H9 (cell line): ENCODE measurements at regions not wholly inside any gene's neighbourhood (a gene's known extent, or its start where the extent isn't known, plus 50 kb on each side); places are given as distances from the start of the nearest gene placed in this dataset.

Experiments
- DNase-seq: peaks from one replicate; pipeline ENCODE4 v3.0.0-alpha.2; 2017
- H2AFZ ChIP-seq: one replicate; pipeline ENCODE4 v1.6.1; 2013; ENCODE audit warnings: mild to moderate bottlenecking, low read length, control low read depth, moderate library complexity
- H2AK5ac ChIP-seq: 2 replicates; pipeline ENCODE4 v1.6.1; 2013; ENCODE audit warnings: low read length, control low read depth, mixed read lengths; ENCODE audit not compliant: insufficient read length
- H2BK120ac ChIP-seq: one replicate; pipeline ENCODE4 v1.6.1; 2013; ENCODE audit warnings: low read depth, mild to moderate bottlenecking, low read length, control low read depth, inconsistent platforms; ENCODE audit not compliant: poor library complexity, severe bottlenecking
- H2BK12ac ChIP-seq: 2 replicates; pipeline ENCODE4 v1.6.1; 2013; ENCODE audit warnings: low read length, control low read depth, mixed read lengths, low read depth; ENCODE audit not compliant: insufficient read length
- H2BK15ac ChIP-seq: 2 replicates; pipeline ENCODE4 v1.6.1; 2013; ENCODE audit warnings: low read depth, low read length, control low read depth
- H2BK20ac ChIP-seq: one replicate; pipeline ENCODE4 v1.6.1; 2013; ENCODE audit warnings: low read depth, mild to moderate bottlenecking, low read length, control low read depth, inconsistent platforms; ENCODE audit not compliant: poor library complexity, severe bottlenecking
- H2BK5ac ChIP-seq: 2 replicates; pipeline ENCODE4 v1.6.1; 2013; ENCODE audit warnings: low read length, control low read depth, mixed read lengths; ENCODE audit not compliant: insufficient read length
- H3K14ac ChIP-seq: 2 replicates; pipeline ENCODE4 v1.6.1; 2013; ENCODE audit warnings: low read length, control low read depth; ENCODE audit not compliant: insufficient read depth
- H3K18ac ChIP-seq: 2 replicates; pipeline ENCODE4 v1.6.1; 2013; ENCODE audit warnings: low read depth, mild to moderate bottlenecking, mixed read lengths, low read length, control low read depth; ENCODE audit not compliant: insufficient read length
- H3K23ac ChIP-seq: 2 replicates; pipeline ENCODE4 v1.6.1; 2013; ENCODE audit warnings: low read length, control low read depth, mixed read lengths, low read depth; ENCODE audit not compliant: insufficient read length
- H3K23me2 ChIP-seq: 2 replicates; pipeline ENCODE4 v1.6.1; 2013; ENCODE audit warnings: low read depth, mild to moderate bottlenecking, mixed read lengths, low read length, control low read depth; ENCODE audit not compliant: insufficient read length, poor library complexity, severe bottlenecking
- H3K27ac ChIP-seq: 2 replicates; pipeline ENCODE4 v1.5.1; 2013; ENCODE audit warnings: low read length, control low read depth, mixed read lengths, low read depth; ENCODE audit not compliant: insufficient read length
- H3K27me3 ChIP-seq: 2 replicates; pipeline ENCODE4 v1.6.1; 2013; ENCODE audit warnings: low read length, control low read depth, inconsistent platforms; ENCODE audit not compliant: insufficient read depth
- H3K4ac ChIP-seq: 2 replicates; pipeline ENCODE4 v1.6.1; 2013; ENCODE audit warnings: low read depth, mild to moderate bottlenecking, control low read depth, inconsistent platforms, low read length, moderate library complexity
- H3K4me1 ChIP-seq: 2 replicates; pipeline ENCODE4 v1.6.1; 2013; ENCODE audit warnings: low read length, control low read depth, inconsistent platforms; ENCODE audit not compliant: insufficient read depth
- H3K4me2 ChIP-seq: 2 replicates; pipeline ENCODE4 v1.6.1; 2013; ENCODE audit warnings: low read length, control low read depth, mixed read lengths; ENCODE audit not compliant: insufficient read length, insufficient read depth
- H3K56ac ChIP-seq: 2 replicates; pipeline ENCODE4 v1.6.1; 2013; ENCODE audit warnings: low read depth, mild to moderate bottlenecking, mixed read lengths, low read length, control low read depth; ENCODE audit not compliant: insufficient read length
- H3K79me1 ChIP-seq: 2 replicates; pipeline ENCODE4 v1.6.1; 2013; ENCODE audit warnings: low read depth, mild to moderate bottlenecking, moderate library complexity, low read length, control low read depth, inconsistent platforms; ENCODE audit not compliant: insufficient read depth, poor library complexity, severe bottlenecking
- H3K79me2 ChIP-seq: 2 replicates; pipeline ENCODE4 v1.6.1; 2013; ENCODE audit warnings: low read length, control low read depth, inconsistent platforms; ENCODE audit not compliant: insufficient read depth
- H3K9ac ChIP-seq: 2 replicates; pipeline ENCODE4 v1.6.1; 2013; ENCODE audit warnings: low read length, control low read depth, mixed read lengths; ENCODE audit not compliant: insufficient read length; ENCODE audit errors: extremely low read depth
- H3K9me3 ChIP-seq: one replicate; pipeline ENCODE4 v1.6.1; 2013; ENCODE audit warnings: low read depth, low read length, inconsistent platforms; ENCODE audit not compliant: control insufficient read depth
- H3T11ph ChIP-seq: one replicate; pipeline ENCODE4 v1.6.1; 2013; ENCODE audit warnings: mild to moderate bottlenecking, low read length, control low read depth, inconsistent platforms
- H4K20me1 ChIP-seq: one replicate; pipeline ENCODE4 v1.6.1; 2013; ENCODE audit not compliant: control insufficient read depth, insufficient read length, insufficient read depth
- H4K5ac ChIP-seq: 2 replicates; pipeline ENCODE4 v1.6.1; 2013; ENCODE audit warnings: low read depth, mild to moderate bottlenecking, mixed read lengths, low read length, control low read depth; ENCODE audit not compliant: insufficient read length
- H4K8ac ChIP-seq: replicated peaks from 2 replicates; pipeline ENCODE4 v1.6.1; 2013; ENCODE audit warnings: low read length, control low read depth, mixed read lengths, low read depth; ENCODE audit not compliant: insufficient read length
- H4K91ac ChIP-seq: 2 replicates; pipeline ENCODE4 v1.6.1; 2013; ENCODE audit warnings: low read depth, mild to moderate bottlenecking, moderate library complexity, mixed read lengths, low read length, control low read depth; ENCODE audit not compliant: insufficient read length
- H3K27ac Mint-ChIP-seq, 3 experiments: 2 replicates in 2 of 3; 3 replicates in 1 of 3; pipeline ENCODE4 v1.8.0; 2020 to 2021; ENCODE audit warnings: mixed read lengths in 3 of 3, mild to moderate bottlenecking in 1 of 3, moderate library complexity in 1 of 3
- H3K27me3 Mint-ChIP-seq: 2 replicates; pipeline ENCODE4 v1.8.0; 2021; ENCODE audit warnings: low read depth, mild to moderate bottlenecking, moderate library complexity, mixed read lengths
- H3K36me3 Mint-ChIP-seq, 3 experiments: 2 replicates in 2 of 3; 3 replicates in 1 of 3; pipeline ENCODE4 v1.8.0; 2020 to 2021; ENCODE audit warnings: low read depth in 3 of 3, mixed read lengths in 3 of 3; ENCODE audit not compliant: insufficient read depth in 1 of 3
- H3K4me1 Mint-ChIP-seq, 2 experiments: 2 replicates each; pipeline ENCODE4 v1.8.0; 2020; ENCODE audit warnings: mixed read lengths in 2 of 2
- H3K4me3 Mint-ChIP-seq, 2 experiments: 2 replicates in 1 of 2; 3 replicates in 1 of 2; pipeline ENCODE4 v1.8.0; 2020 to 2021; ENCODE audit warnings: mild to moderate bottlenecking in 2 of 2, mixed read lengths in 2 of 2, moderate library complexity in 1 of 2
- H3K9me3 Mint-ChIP-seq, 2 experiments: 2 replicates in 1 of 2; 3 replicates in 1 of 2; pipeline ENCODE4 v1.8.0; 2020; ENCODE audit warnings: mild to moderate bottlenecking in 2 of 2, mixed read lengths in 2 of 2, moderate library complexity in 1 of 2
- CTCF ChIP-seq: fragments of 200-600 bp; sonication (generic); conservative IDR thresholded peaks from 3 replicates; pipeline ENCODE4 v1.8.0; 2021; ENCODE audit warnings: antibody characterized with exemption, mild to moderate bottlenecking
- WGBS: extraction: QIAGEN DNeasy Blood & Tissue Kit; methylation state at CpG from one replicate; pipeline ENCODE4 v1.1.7; 2013; ENCODE audit warnings: missing lambda C conversion rate, low lambda C conversion rate, mixed read lengths; ENCODE audit not compliant: insufficient read length; ENCODE audit errors: extremely low coverage; 5-methylcytosine and 5-hydroxymethylcytosine counted together

GRCh38 chr2:176599796-176600485, 330.7 kb downstream of the MTX2 start:
- Histone ChIP-seq H2AK5ac (no peak overlapping the region), H2AFZ (no peak overlapping the region), H3K27me3 (no peaks in the 10 kb centered on the region), H2BK12ac (no peak overlapping the region), H4K20me1 (no peaks in the 10 kb centered on the region), H3K9ac (no peak overlapping the region), H3K23me2 (no peaks in the 10 kb centered on the region), H3K4ac (no peak overlapping the region), H2BK20ac (no peak overlapping the region), H3K79me2 (no peaks in the 10 kb centered on the region), H4K91ac (no peak overlapping the region), H3K79me1 (no peaks in the 10 kb centered on the region), H3K56ac (no peak overlapping the region), H2BK120ac (no peak overlapping the region), H3K27ac (no peak overlapping the region), H3K14ac (no peak overlapping the region), H3K4me1 (no peaks in the 10 kb centered on the region), H4K5ac (no peak overlapping the region), H3K4me2 (no peak overlapping the region), H4K8ac (no peak overlapping the region), H3K9me3 (no peaks in the 10 kb centered on the region), H3T11ph (no peak overlapping the region), H2BK5ac (no peak overlapping the region), H3K18ac (no peak overlapping the region), H2BK15ac (no peak overlapping the region), H3K23ac (no peak overlapping the region)
- no peak for TF ChIP-seq CTCF
- Mint-ChIP-seq H3K36me3 (no peaks in the 10 kb centered on the region), H3K4me3 (no peak overlapping the region), H3K4me1 (peaks cover 13% of the 10 kb centered on the region in 2 experiments), H3K27me3 (peaks cover 48% of the 10 kb centered on the region), H3K9me3 (no peaks in the 10 kb centered on the region), H3K27ac (no peak overlapping the region)
- no peak for DNase-seq
- WGBS, result no CpG with 5 or more reads among the region's 10 CpGs
